Hippocampal formation (tissue), 2 donors: ENCODE measurements at regions not wholly inside any gene's neighbourhood (a gene's known extent, or its start where the extent isn't known, plus 50 kb on each side); places are given as distances from the start of the nearest gene placed in this dataset.

Experiments
- DNase-seq, 2 donors: peaks; one replicate each; lab custom pipeline; 2025; lab: John Stamatoyannopoulos, UW

DNA sequence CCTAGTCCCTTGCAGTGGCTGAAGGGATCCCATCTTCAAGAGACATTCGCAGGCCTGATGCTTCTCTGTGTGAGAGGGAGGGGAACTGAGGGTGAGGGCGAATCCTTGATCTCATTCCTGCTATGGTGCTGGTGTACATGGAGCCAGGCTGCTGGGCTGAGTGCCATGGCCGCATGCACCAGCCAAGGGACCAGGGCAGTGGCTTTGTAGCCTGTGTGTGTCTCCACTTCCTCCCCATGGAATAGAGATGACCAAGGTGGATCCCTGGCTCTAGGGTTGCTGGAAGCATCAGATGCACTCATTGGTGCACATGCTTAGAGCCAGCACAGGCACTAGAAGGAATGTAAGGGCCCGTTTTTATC lies 195.0 kb downstream of the FOXL1 start:
- no peak for DNase-seq

DNA sequence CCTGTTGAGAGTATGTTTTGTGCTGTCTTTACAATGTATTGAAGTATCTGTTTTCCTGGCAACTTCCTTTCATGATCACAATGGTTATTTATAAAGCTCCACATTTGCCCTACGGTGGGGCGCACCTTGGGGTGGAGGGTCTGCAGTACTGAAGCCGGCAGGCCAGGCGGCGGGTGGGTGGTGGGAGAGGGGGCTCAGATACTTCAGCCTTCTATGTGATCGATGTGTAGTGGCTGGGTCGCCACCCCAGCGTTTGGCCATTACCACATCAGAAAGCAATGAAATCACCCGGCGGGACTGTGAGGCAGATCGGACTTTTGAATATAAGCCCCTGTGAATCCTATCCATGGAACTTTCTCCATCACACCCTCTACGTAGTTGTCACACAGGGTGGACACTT lies 196.6 kb downstream of the FOXL1 start:
- DNase-seq = no peak

DNA sequence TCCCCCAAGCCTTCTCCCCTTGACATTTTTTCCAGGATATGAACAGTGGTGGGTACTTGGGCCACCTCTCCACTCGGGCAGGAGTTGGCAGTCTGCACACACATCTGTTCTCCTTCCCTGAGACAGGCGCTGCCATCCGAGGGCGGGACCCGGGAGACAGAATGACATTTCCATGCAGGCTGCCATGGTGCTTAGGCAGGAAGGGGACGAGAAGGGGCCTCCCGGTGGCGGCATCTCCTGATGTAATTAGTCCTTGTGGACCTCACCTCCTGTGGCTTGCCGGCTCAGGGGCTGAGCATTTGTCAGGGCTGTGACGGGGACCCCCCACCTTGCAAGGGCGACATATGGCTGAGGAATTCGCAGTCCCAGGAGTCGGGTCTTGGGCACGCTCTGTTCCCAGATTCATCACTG lies 197.2 kb downstream of the FOXL1 start:
- DNase-seq = no peak

DNA sequence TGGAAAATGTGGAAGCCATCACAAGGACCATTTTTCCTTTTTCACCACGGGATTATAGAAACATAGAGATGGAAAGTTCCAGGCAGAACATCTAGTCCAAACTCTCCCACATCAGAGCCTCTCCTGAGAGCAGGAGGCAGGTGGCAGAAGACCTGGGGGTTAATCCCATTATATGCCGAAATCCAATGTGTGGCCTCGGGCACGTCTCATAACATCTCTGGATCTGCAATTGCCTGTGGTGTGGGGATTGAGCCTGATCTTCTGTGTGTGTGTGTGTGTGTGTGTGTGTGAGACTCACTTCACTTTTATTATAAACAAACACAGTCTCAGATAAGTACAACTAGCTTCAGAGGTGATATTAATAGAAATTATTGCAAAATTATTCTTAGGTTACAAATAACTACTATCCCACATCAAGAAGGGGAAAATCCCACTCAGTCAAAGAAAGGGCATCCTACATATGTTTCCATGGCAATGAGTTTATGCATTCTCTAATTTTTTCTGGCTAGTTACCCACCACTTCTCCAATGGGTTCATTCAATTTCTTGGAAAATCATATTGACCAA lies 199.1 kb downstream of the FOXL1 start:
- DNase-seq = no peak

DNA sequence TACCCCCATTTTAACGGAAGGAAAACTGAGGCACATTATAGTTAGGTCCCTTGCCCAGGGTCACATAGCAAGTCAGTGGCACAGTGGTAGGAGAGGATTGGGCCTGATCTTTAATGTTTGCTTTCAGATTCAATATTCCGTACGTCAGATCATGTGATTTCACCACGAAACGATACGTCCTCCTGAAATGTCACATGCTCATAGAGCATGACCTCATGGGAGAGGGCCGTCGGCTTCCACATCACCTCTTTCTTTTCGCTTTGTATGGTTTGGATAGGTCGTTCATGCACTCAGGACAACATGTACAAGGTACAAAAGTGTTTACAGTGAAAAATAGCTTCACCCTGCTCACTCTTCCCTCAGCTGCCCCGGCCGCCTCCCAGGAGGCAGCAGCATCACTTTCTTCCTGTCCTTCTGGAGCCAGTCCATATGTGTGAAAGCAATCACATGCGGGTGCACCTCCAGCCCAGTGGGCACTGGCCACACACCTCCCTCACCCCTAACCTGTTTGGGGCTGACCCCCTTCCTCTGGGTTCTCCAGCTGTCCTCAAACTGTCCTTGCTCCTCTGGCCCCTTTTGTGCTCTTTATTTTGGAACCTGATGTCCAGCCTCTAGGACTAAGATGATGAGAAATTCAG lies 199.9 kb downstream of the FOXL1 start:
- no peak for DNase-seq

DNA sequence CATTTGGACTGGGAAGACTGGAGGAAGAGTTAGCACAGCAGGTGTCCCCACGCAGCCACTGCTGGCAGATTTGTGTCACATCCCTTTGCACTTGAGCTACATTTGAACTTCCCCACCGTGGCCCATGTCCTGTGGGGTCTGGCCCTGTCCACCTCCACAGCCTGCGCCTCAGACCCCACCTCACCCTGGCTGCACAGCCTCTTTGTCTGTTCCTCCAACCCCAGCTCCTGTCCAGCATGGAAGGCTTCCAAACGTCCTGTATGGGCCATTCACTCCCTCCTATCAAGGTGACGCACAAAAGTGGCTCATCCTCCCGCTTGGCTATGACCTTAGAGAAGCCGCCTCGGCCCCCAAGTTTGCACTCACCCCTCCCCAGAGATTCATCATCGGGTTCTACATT lies 200.6 kb downstream of the FOXL1 start:
- DNase-seq = no peak

DNA sequence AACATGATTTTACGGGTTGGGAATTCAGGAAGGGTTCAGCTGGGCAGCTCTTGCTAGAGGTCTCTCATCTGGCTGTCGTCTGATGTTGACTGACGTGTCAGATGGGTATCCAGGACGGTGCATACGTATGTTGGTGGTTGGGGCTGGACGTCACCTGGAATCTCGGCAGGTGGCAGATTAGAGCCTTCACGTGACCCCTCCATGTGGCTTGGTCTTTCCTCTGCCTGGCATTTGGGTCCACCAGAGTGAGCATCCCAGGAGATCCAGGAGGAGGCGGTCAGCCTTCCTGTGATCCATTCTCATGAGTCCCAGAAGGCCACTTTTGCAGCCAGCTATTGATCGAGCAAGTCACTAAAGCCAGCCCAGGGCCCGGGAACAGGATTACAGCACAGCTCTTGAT lies 202.7 kb downstream of the FOXL1 start:
- DNase-seq = no peak

DNA sequence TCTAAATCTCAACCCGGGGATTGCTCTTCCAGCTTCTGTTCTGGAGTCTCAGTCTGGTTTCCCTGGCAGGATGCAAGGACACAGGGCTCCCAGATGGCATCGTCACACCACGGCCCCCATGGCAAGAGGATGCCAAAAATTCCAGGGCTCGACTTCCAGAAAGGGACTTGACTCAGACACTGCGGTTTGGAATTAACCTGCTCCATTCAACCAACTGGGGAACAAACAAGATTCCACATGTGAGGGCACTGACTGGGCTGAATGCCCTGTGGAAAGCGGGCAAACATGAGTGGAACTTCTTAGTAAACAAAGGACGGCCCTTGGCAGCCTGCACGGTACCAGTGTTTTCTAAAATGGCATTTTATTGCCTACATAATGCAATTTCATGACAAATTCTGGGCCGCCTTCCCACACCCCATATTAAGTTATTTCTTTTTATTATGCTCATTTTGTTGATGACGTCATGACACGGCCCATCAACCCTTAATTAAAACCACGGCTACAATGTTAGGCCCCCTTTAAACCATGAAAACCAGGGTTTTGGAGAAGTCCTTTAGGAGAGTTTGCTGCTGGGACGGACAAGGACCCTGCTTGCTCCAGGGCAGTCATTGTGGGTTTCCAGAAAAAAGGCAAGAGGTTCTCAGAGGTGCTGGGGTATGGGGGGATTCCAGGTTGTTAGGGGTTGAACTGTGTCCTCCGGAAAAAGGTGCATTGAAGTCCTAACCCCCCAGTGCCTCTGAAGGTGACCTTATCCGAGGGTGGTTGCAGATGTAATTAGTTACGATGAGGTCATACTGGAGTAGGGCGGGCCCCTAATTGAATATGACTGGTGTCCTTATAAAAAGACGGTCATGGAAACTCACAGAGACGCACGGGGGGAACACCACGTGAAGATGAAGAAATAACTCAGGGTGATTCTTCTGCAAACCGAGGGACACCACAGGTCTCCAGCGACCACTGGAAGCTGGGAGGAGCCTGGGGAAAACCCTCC lies 205.6 kb downstream of the FOXL1 start:
- DNase-seq = no peak

DNA sequence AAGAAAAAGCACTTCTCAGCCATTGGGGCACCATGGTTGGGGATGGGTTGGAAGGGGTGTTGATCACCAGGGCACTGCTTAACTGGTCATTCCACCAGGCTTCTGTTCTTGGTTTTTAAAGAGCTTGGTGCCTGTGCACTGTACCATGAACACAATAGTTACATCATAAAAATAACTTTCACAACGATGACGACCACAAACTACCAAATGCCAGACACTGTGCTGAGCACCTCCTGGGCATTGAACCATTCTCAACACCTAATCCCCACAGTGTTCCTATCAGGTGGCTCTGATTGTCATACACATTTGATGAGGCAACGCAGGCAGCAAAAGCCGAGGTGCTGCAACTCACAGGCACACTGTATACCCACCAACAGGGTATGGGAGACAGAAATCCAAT lies 208.0 kb downstream of the FOXL1 start:
- DNase-seq = no peak

DNA sequence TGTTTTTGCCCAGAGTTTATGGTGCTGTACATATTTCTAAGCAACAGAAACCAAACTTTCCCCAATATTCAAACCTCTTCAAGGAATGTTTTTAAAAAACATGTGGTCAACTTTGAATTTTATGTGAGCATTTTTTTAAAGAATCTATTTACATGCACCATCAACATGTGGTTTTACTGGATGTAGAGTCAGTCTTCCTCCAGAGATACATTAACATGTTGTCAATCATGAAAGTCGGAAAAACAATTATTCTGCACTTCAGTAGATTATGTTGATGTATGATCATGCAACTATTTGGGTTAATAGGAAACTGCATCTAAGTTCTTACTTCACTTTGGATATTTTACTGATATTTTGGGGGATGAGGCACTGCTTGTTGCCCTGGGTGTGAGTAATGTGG lies 208.6 kb downstream of the FOXL1 start:
- no peak for DNase-seq

DNA sequence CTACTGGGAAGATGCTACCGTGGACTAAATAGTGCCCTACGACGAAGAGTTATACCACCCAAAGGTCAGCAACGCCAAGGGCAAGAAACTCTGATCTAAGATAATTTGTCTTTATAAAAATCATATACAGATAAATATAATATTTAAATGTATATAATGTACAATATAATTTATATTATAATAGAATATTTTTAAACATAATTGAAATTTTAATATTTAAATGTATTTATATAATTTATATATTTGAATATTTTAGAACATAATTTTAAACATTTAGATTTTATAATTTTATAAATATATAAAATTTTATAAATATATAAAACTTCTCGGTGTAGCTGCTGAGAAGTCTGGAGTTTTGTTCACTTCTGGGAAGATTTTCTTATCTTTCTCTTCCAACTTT lies 209.2 kb downstream of the FOXL1 start:
- DNase-seq = no peak

DNA sequence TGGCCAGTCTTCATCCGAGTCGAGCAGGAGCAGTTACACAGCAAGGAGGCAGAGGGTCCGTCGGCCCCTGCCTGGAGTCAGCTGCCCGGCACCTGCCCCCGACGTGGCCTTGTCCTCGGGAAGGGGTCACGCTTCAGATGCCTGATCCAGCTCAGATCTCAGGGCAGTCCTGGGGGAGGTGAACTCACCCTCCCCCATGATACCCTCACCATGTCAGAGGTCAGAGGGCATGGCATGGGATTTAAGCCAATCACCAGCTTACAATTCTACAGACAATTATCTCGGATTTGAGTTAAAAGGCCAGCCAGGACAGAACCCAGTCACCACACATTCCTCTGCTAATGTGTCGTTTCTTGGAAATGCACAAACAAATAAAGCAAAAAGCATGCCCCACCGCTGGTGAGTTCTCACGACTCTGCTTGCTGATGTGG lies 211.3 kb downstream of the FOXL1 start:
- no peak for DNase-seq

DNA sequence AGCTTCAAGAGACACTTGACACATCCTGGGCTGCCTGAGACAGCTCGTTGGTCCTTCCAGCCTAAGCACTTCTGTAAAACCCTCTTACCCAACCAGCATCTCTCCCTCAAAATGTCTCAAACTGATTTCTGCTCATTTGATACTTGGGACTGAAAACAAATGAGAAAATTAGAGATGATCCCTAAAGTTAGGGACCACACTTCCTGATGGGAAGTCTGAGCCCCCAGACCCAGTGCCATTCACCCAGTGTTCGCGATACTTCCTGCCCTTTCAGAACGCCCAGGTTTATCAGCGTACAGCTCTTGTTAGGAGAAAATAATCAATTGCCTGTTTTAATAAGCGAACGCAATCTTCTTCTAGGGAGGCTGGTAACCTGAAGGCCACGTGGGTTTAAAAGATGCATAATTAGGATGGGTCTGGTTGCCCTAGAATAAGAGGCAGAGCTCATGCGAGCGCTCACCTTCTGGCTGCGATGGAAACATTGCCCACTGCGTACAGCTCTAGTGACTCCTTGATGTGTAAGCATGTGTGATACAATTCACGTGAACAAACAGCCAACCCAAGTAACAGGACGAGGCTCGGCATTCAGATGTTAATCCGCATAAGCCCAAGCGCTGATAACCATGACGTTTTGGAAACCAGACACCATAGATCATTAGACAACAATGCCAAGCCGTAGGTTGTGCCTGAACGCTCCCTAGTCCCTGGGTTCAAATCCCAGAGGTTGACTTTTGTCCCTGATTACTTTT lies 213.1 kb downstream of the FOXL1 start:
- no peak for DNase-seq

DNA sequence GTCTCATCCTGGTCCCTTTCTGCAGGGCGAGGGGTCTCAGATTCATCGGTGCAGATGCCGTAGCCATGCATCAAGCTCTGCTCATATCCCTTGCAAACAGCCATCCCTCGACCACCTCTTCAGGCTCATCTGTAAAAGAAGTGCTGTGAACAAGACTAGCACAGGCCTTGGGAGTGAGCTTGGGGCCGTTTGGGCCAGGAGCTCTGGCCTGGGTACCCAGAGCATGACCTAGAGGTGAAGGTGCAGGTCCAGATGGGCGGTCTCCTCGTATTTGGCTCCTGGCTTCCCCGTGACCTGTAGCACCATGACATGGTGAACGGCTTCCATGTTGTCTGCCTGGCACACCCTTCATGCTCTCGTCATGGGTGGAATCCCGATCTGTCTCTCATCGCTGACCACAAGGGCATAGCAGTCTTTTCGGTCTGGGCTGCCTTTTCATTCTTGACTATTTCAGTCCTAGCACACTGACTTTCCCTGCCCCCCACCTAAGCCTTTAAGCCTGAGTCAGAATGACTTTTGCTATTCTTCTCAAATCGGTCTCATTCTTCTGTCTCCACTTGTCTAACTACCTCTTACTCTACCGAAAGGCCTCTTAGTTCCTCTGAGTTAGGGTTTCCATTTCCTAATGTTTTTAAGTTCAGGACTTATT lies 216.0 kb downstream of the FOXL1 start:
- no peak for DNase-seq

DNA sequence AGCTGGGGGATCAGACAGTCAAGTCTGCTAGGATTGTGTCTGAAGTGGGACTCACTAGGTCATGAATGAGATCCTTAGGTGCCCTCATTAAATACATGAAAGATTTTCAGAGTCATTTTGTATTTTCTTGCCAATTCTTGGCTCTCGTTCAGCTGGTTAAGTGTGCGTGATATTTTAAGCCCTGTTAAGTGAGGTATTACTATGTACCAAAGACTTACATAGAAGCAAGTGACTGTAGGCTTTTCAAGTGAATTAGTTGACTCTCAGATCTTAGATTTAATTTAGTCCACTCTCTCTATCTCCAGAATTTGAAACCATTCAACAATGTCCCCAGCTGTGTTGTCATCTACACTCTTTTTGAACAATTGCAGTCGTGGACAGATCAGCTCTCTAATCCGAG lies 219.4 kb downstream of the FOXL1 start:
- no peak for DNase-seq

DNA sequence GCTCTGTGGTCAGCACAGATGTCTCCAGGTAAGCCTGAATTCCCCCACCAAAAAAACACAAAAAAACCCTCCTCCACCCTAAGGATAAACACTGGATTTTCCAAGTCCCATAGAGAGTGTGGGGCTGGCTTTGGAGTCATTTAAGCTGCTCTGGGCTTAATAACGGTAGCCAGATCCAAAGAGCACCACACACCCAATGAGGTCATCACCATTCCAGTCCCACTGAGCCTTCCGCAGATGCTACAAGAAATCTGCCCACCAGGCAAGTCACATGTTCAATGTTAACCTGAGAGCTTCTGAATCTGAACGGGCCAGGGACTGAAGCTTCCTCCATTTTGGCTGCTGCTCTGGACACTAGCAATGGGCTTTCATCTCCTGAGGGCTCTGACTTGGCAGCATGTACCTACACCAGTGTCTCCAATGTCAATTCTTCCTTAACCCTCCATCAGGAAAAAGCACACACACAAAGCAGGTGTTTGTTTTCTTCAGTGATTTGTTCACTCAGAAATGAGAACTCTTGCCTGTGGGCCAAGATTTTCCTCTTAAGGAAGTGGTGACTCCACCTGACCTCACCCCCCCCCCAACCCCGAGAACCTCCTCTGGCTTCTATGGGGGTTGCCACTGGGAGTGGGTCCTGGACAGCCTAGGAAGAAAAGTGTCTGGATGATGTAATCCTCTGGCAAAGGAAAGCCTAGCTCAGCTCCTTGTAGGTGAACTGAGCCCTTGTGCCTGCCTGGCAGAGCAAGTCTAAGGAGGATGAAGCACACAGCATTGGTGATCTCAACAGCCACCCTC lies 220.1 kb downstream of the FOXL1 start:
- no peak for DNase-seq

DNA sequence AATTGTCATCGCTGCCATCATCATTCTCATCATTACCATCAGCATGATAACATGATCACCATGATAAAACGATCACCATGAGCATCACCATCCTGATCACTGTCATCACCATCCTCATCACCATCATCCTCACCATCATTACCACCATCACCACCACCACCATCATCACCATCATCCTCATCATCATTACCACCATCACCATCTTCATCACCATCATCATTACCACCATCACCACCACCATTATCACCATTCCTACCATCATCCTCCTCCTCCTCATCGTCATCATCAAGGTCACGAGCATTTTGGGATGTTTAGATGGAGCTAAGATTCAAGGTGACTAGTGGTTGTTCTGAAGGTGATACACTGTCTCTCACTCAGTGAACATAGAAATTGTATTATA lies 221.0 kb downstream of the FOXL1 start:
- no peak for DNase-seq

DNA sequence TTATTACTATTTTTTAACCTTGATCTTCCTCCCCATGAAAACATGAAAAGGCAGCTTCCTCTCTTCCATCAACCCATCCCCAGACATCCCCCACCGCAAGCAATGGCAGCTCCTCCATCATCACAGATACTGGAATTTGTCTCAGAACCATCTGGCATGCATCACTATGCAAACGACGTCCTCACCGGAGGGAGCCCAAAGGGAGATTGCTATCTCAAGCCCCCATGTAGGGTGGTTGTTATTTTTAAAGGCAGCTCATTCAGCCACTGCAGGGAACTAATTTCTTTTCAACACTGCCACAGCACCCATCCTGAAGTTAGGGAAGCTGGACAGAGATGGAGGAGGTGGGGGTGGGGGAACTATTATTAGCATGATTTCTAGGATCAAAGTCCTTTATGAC lies 222.5 kb downstream of the FOXL1 start:
- no peak for DNase-seq

DNA sequence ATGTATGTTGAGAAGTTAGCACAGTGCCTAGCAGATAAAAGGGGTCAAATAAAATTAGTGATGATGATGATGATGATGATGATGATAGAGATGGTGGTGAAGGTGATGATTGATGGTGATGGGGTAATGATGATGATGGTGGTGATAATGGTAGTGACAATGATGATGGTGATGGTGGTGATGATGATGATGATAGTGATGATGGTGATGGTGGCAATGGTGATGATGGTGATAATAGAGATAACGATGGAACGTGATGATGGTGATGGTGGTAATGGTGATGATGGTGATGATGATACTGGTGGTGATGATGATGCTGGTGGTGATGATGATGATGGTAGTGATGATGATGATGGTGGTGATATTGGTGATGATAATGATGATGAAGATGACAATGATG lies 223.7 kb downstream of the FOXL1 start:
- no peak for DNase-seq

DNA sequence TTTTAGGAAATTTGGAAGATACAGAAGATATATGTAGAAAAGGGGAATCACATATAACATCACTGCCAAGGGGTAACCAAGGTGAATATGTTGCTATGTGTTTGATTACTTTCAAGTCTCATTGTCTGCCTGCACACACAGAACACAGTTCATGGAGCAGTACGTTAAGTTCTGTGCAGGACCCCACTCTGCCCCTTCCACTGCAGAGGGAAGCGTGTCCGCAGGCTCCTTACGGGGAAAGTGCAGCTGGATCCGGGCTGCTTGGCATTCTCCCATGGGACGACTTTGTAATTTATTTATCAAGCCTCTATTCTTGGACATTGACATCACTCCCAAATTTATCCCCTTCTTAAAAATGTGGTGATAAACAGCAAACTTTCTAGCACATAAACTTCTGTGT lies 226.8 kb downstream of the FOXL1 start:
- no peak for DNase-seq
